HG02759 (cell line): ENCODE measurements at regions not wholly inside any gene's neighbourhood (a gene's known extent, or its start where the extent isn't known, plus 50 kb on each side); places are given as distances from the start of the nearest gene placed in this dataset.

Experiments
- ATAC-seq: cut with Tn5 transposase; IDR thresholded peaks from one replicate; pipeline ENCODE4 v1.9.1; 2021; ENCODE audit warnings: mild to moderate bottlenecking, moderate library complexity; ENCODE audit not compliant: unreplicated experiment

GRCh38 chr2:67216103-67216502 is 181.0 kb upstream of the ETAA1 start:
- no peak for ATAC-seq

GRCh38 chr2:67216881-67217280 is 180.3 kb upstream of the ETAA1 start:
- no peak for ATAC-seq

- ATAC-seq: no peak
Observed at GRCh38 chr2:67217398-67217797, 179.7 kb upstream of the ETAA1 start.

GRCh38 chr2:67218056-67218455 is 179.1 kb upstream of the ETAA1 start:
- no peak for ATAC-seq

GRCh38 chr2:67219651-67220050 is 177.5 kb upstream of the ETAA1 start:
- no peak for ATAC-seq

- no peak for ATAC-seq
Observed at GRCh38 chr2:67221266-67221665, 175.9 kb upstream of the ETAA1 start.

GRCh38 chr2:67225287-67225973 is 171.7 kb upstream of the ETAA1 start:
- no peak for ATAC-seq

- ATAC-seq: no peak
Observed at GRCh38 chr2:67229706-67230105, 167.4 kb upstream of the ETAA1 start.

- no peak for ATAC-seq
Observed at GRCh38 chr2:67232936-67233335, 164.2 kb upstream of the ETAA1 start.

GRCh38 chr2:67234440-67234839 is 162.7 kb upstream of the ETAA1 start:
- ATAC-seq: no peak

GRCh38 chr2:67237288-67237687 is 159.8 kb upstream of the ETAA1 start:
- no peak for ATAC-seq

- ATAC-seq: no peak
Observed at GRCh38 chr2:67240507-67240906, 156.6 kb upstream of the ETAA1 start.

GRCh38 chr2:67241453-67241852 is 155.7 kb upstream of the ETAA1 start:
- no peak for ATAC-seq

GRCh38 chr2:67242456-67242855 is 154.7 kb upstream of the ETAA1 start:
- no peak for ATAC-seq

- no peak for ATAC-seq
Observed at GRCh38 chr2:67243919-67244318, 153.2 kb upstream of the ETAA1 start.

GRCh38 chr2:67246791-67247190 is 150.3 kb upstream of the ETAA1 start:
- ATAC-seq: no peak

GRCh38 chr2:67251741-67252140 is 145.4 kb upstream of the ETAA1 start:
- ATAC-seq: no peak

- no peak for ATAC-seq
Observed at GRCh38 chr2:67255933-67256615, 141.1 kb upstream of the ETAA1 start.

- ATAC-seq: no peak
Observed at GRCh38 chr2:67256892-67257291, 140.2 kb upstream of the ETAA1 start.

GRCh38 chr2:67258122-67258521 is 139.0 kb upstream of the ETAA1 start:
- no peak for ATAC-seq

GRCh38 chr2:67258831-67259230 is 138.3 kb upstream of the ETAA1 start:
- ATAC-seq: no peak

- no peak for ATAC-seq
Observed at GRCh38 chr2:67259556-67260342, 137.4 kb upstream of the ETAA1 start.
